HG03175 (cell line): ENCODE measurements at regions not wholly inside any gene's neighbourhood (a gene's known extent, or its start where the extent isn't known, plus 50 kb on each side); places are given as distances from the start of the nearest gene placed in this dataset.
"Not testable (repeated sequence)": the region's sequence is repeated elsewhere in the genome, so short reads cannot be mapped to it uniquely, and the experiment has no call there.

Source experiments
- ATAC-seq: cut with Tn5 transposase; IDR thresholded peaks from one replicate; pipeline ENCODE4 v1.9.1; 2021; ENCODE audit warnings: mild to moderate bottlenecking, moderate library complexity; ENCODE audit not compliant: unreplicated experiment

GRCh38 chr6:76856065-76856464, 607.2 kb downstream of the HTR1B start:
- ATAC-seq = no peak

- ATAC-seq = no peak
These were observed 610.5 kb downstream of the HTR1B start for GRCh38 chr6:76852776-76853175.

- ATAC-seq = not testable (repeated sequence)
These were observed 613.9 kb downstream of the HTR1B start for GRCh38 chr6:76849274-76849970.

- ATAC-seq = no peak
These were observed 620.1 kb downstream of the HTR1B start for GRCh38 chr6:76843054-76843822.

GRCh38 chr6:76840865-76841264, 622.4 kb downstream of the HTR1B start:
- no peak for ATAC-seq

GRCh38 chr6:76840041-76840745, 623.1 kb downstream of the HTR1B start:
- peak; percentile 61 for ATAC-seq

- no peak for ATAC-seq
These were observed 623.8 kb downstream of the HTR1B start for GRCh38 chr6:76839505-76839904.

GRCh38 chr6:76837564-76837963, 625.7 kb downstream of the HTR1B start:
- ATAC-seq = no peak

- no peak for ATAC-seq
These were observed 627.6 kb downstream of the HTR1B start for GRCh38 chr6:76835695-76836094.

- ATAC-seq = no peak
These were observed 628.0 kb downstream of the HTR1B start for GRCh38 chr6:76835293-76835692.

GRCh38 chr6:76834399-76834798, 628.9 kb downstream of the HTR1B start:
- ATAC-seq = no peak

GRCh38 chr6:76831299-76831698, 632.0 kb downstream of the HTR1B start:
- no peak for ATAC-seq

- not testable (repeated sequence) for ATAC-seq
These were observed 639.7 kb downstream of the HTR1B start for GRCh38 chr6:76823578-76823977.

GRCh38 chr6:76818451-76818850, 644.8 kb downstream of the HTR1B start:
- no peak for ATAC-seq

GRCh38 chr6:76817429-76817828, 645.9 kb downstream of the HTR1B start:
- ATAC-seq = no peak

GRCh38 chr6:76814496-76815458, 648.5 kb downstream of the HTR1B start:
- no peak for ATAC-seq

GRCh38 chr6:76810286-76810685, 653.0 kb downstream of the HTR1B start:
- ATAC-seq = no peak

GRCh38 chr6:76803038-76803580, 660.2 kb downstream of the HTR1B start:
- ATAC-seq = no peak

GRCh38 chr6:76792394-76792793, 670.9 kb downstream of the HTR1B start:
- ATAC-seq = no peak

GRCh38 chr6:76790881-76791280, 672.4 kb downstream of the HTR1B start:
- no peak for ATAC-seq
